Lung (tissue), 11 donors: ENCODE measurements at regions not wholly inside any gene's neighbourhood (a gene's known extent, or its start where the extent isn't known, plus 50 kb on each side); places are given as distances from the start of the nearest gene placed in this dataset.
A peak's percentile ranks its signal among the peaks of the same experiment; 100 is the strongest.
"Not testable (repeated sequence)": the region's sequence is repeated elsewhere in the genome, so short reads cannot be mapped to it uniquely, and the experiment has no call there.

ENCODE experiments used
- ATAC-seq: fragments of 200-7000 bp; cut with Tn5 transposase; one replicate; pipeline ENCODE4 v1.9.1; 2020; ENCODE audit warnings: moderate number of reproducible peaks; ENCODE audit not compliant: insufficient read depth, low FRiP score
- DNase-seq, 3 donors: peaks; one replicate each; pipeline ENCODE4 v3.0.0-alpha.2; 2013 to 2017
- H3K27ac ChIP-seq, 2 donors: one replicate each; pipeline ENCODE4 v1.5.1; 2013; ENCODE audit warnings: mild to moderate bottlenecking in 2 of 2, moderate library complexity in 2 of 2, control low read depth in 1 of 2, inconsistent platforms in 1 of 2, low read depth in 1 of 2, low read length in 1 of 2
- H3K27me3 ChIP-seq, 3 donors: one replicate each; pipeline ENCODE4 v1.5.1; 2013; ENCODE audit warnings: low read length in 2 of 3; ENCODE audit not compliant: control insufficient read depth in 3 of 3, insufficient read depth in 3 of 3
- H3K36me3 ChIP-seq, 4 donors: one replicate each; pipeline ENCODE4 v1.5.1; 2013; ENCODE audit warnings: low read length in 4 of 4, mild to moderate bottlenecking in 1 of 4, moderate library complexity in 1 of 4; ENCODE audit not compliant: control insufficient read depth in 4 of 4, insufficient read depth in 4 of 4
- H3K4me1 ChIP-seq, 5 donors: one replicate each; pipeline ENCODE4 v1.5.1; 2013; ENCODE audit warnings: low read length in 5 of 5, mild to moderate bottlenecking in 2 of 5, moderate library complexity in 1 of 5; ENCODE audit not compliant: control insufficient read depth in 5 of 5, insufficient read depth in 5 of 5
- H3K4me3 ChIP-seq: one replicate; pipeline ENCODE4 v1.5.1; 2013; ENCODE audit warnings: mild to moderate bottlenecking, control low read depth, moderate library complexity
- H3K9ac ChIP-seq, 2 donors: one replicate each; pipeline ENCODE4 v1.5.1; 2013; ENCODE audit warnings: low read length in 2 of 2, control low read depth in 1 of 2; ENCODE audit not compliant: insufficient read depth in 1 of 2
- H3K9me3 ChIP-seq, 4 donors: one replicate each; pipeline ENCODE4 v1.5.1; 2013; ENCODE audit warnings: low read length in 3 of 4, mild to moderate bottlenecking in 1 of 4, moderate library complexity in 1 of 4; ENCODE audit not compliant: control insufficient read depth in 4 of 4, insufficient read depth in 3 of 4
- CTCF ChIP-seq: IDR thresholded peaks from 2 replicates; pipeline ENCODE4 v1.5.1; 2012; ENCODE audit warnings: mild to moderate bottlenecking; ENCODE audit errors: control extremely low read depth, extremely low read depth
- WGBS, 2 donors: extraction: QIAGEN DNeasy Blood & Tissue Kit; methylation state at CpG; one replicate each; pipeline ENCODE4 v1.1.7; 2013; 5-methylcytosine and 5-hydroxymethylcytosine counted together
- donor health status: control.
- donor health status: control.
- donor health status: Bipolar disorder and iron deficiency.
- donor health status: healthy.
- donor health status: DM: yes; HTN: yes; CAD: no.

GRCh38 chr9:65426813-65427212, 141.8 kb upstream of the FOXD4L5 start:
- not testable (repeated sequence) for H3K4me1 ChIP-seq, H3K27ac ChIP-seq, ATAC-seq, H3K4me3 ChIP-seq, H3K9ac ChIP-seq, H3K36me3 ChIP-seq, H3K27me3 ChIP-seq, DNase-seq
- peaks cover 0 to 11% (median 6%) of the 10 kb centered on the region in 4 donors for H3K9me3 ChIP-seq
- 76 to 79% methylated on average over 10 of the region's 10 CpGs for WGBS, 2 donors

- H3K9ac ChIP-seq: no peak overlapping the region
Measured at GRCh38 chr9:65426231-65426630, 141.2 kb upstream of the FOXD4L5 start.

GRCh38 chr9:65425183-65425582, 140.2 kb upstream of the FOXD4L5 start:
- not testable (repeated sequence) for H3K36me3 ChIP-seq, H3K4me1 ChIP-seq, H3K9ac ChIP-seq, H3K4me3 ChIP-seq, H3K27me3 ChIP-seq, H3K27ac ChIP-seq, ATAC-seq
- WGBS, 2 donors: 50 to 54% methylated on average over 5 of the region's 5 CpGs
- peaks cover 0 to 12% (median 6%) of the 10 kb centered on the region in 4 donors for H3K9me3 ChIP-seq
- peak in 1 of 3 donors; percentile 4 for DNase-seq

More at GRCh38 chr9:65426231-65426630, 141.2 kb upstream of the FOXD4L5 start:
- 85 to 89% methylated on average over 8 of the region's 8 CpGs for WGBS, 2 donors
- Histone ChIP-seq H3K36me3 (no peaks in the 10 kb centered on the region), H3K27me3 (no peaks in the 10 kb centered on the region), H3K4me3 (no peak overlapping the region), H3K9me3 (peaks cover 0 to 12% (median 6%) of the 10 kb centered on the region in 4 donors), H3K27ac (no peak overlapping the region), H3K4me1 (no peaks in the 10 kb centered on the region)
- no peak for TF ChIP-seq CTCF
- ATAC-seq (no peak), DNase-seq (no peak)

GRCh38 chr9:65424437-65424984, 139.5 kb upstream of the FOXD4L5 start:
- H3K4me1 ChIP-seq, ATAC-seq, H3K9ac ChIP-seq, H3K27me3 ChIP-seq, H3K4me3 ChIP-seq, DNase-seq, H3K36me3 ChIP-seq, H3K27ac ChIP-seq: not testable (repeated sequence)
- 74 to 75% methylated on average over 7 to 8 of the region's 8 CpGs for WGBS, 2 donors
- H3K9me3 ChIP-seq: peaks cover 0 to 12% (median 6%) of the 10 kb centered on the region in 4 donors

- DNase-seq, H3K9ac ChIP-seq, H3K4me1 ChIP-seq, H3K36me3 ChIP-seq, H3K27ac ChIP-seq, H3K4me3 ChIP-seq, ATAC-seq, H3K27me3 ChIP-seq: not testable (repeated sequence)
- whole genome bisulfite sequencing, 2 donors: 86 to 93% methylated on average over 18 of the region's 18 CpGs
- H3K9me3 ChIP-seq: peaks cover 0 to 12% (median 6%) of the 10 kb centered on the region in 4 donors
Measured at GRCh38 chr9:65423691-65424436, 138.9 kb upstream of the FOXD4L5 start.

GRCh38 chr9:65422966-65423690, 138.1 kb upstream of the FOXD4L5 start:
- peaks cover 0 to 12% (median 6%) of the 10 kb centered on the region in 4 donors for H3K9me3 ChIP-seq
- not testable (repeated sequence) for H3K36me3 ChIP-seq, ATAC-seq, H3K27me3 ChIP-seq, DNase-seq, H3K27ac ChIP-seq, H3K9ac ChIP-seq, H3K4me1 ChIP-seq, H3K4me3 ChIP-seq
- WGBS, 2 donors: 78 to 79% methylated on average over 12 of the region's 13 CpGs

- H3K9ac ChIP-seq, H3K27ac ChIP-seq, H3K4me3 ChIP-seq, H3K36me3 ChIP-seq, H3K4me1 ChIP-seq, ATAC-seq, H3K27me3 ChIP-seq, DNase-seq: not testable (repeated sequence)
- WGBS, 2 donors: 54 to 84% methylated on average over 2 of the region's 2 CpGs
- peaks cover 0 to 12% (median 6%) of the 10 kb centered on the region in 4 donors for H3K9me3 ChIP-seq
Measured at GRCh38 chr9:65421486-65421885, 136.5 kb upstream of the FOXD4L5 start.
